GM12864 (cell line): ENCODE measurements at regions not wholly inside any gene's neighbourhood (a gene's known extent, or its start where the extent isn't known, plus 50 kb on each side); places are given as distances from the start of the nearest gene placed in this dataset.

Experiments
- DNase-seq: peaks from one replicate; pipeline ENCODE4 v3.0.0-alpha.2; 2011; ENCODE audit warnings: low read depth
- H3K4me3 ChIP-seq: 2 replicates; pipeline ENCODE4 v1.5.1; 2011; ENCODE audit warnings: mild to moderate bottlenecking, low read depth, low read length, control low read depth
- CTCF ChIP-seq: IDR thresholded peaks from 2 replicates; pipeline ENCODE4 v1.5.1; 2011; ENCODE audit warnings: low read depth, mild to moderate bottlenecking, moderate library complexity, low read length, control low read depth, inconsistent platforms; ENCODE audit errors: missing control alignments

GRCh38 chr5:23223846-23224245 is 283.6 kb upstream of the PRDM9 start:
- no peak for DNase-seq
- no peak for TF ChIP-seq CTCF
- no peak overlapping the region for H3K4me3 ChIP-seq

- no peak for TF ChIP-seq CTCF
- H3K4me3 ChIP-seq: no peak overlapping the region
- no peak for DNase-seq
Measured at GRCh38 chr5:23221831-23222230, 285.6 kb upstream of the PRDM9 start.

- DNase-seq: no peak
- TF ChIP-seq CTCF: no peak
- no peak overlapping the region for H3K4me3 ChIP-seq
Measured at GRCh38 chr5:23217159-23217558, 290.2 kb upstream of the PRDM9 start.

GRCh38 chr5:23216345-23216744 is 291.1 kb upstream of the PRDM9 start:
- no peak for TF ChIP-seq CTCF
- no peak for DNase-seq
- H3K4me3 ChIP-seq: no peak overlapping the region

- no peak overlapping the region for H3K4me3 ChIP-seq
- no peak for DNase-seq
- TF ChIP-seq CTCF: peak; percentile 61
Measured at GRCh38 chr5:23208959-23209431, 298.4 kb upstream of the PRDM9 start.

GRCh38 chr5:23204111-23204510 is 303.3 kb upstream of the PRDM9 start:
- no peak for DNase-seq
- H3K4me3 ChIP-seq: no peak overlapping the region
- no peak for TF ChIP-seq CTCF

- H3K4me3 ChIP-seq: no peak overlapping the region
- no peak for DNase-seq
- TF ChIP-seq CTCF: no peak
Measured at GRCh38 chr5:23169660-23170416, 316.7 kb upstream of the CDH12 start.
